HCT116 (cell line): ENCODE measurements at regions not wholly inside any gene's neighbourhood (a gene's known extent, or its start where the extent isn't known, plus 50 kb on each side); places are given as distances from the start of the nearest gene placed in this dataset.

Experiments used
- ATAC-seq: fragments of 200-7000 bp; cut with Tn5 transposase; 2 replicates; pipeline ENCODE4 v1.9.1; 2020; ENCODE audit warnings: mild to moderate bottlenecking, moderate library complexity
- BruUV-seq: library from RNA; stranded (reverse); fragments of 400-500 nt; replicated peaks from 2 replicates; lab custom pipeline; 2021; lab: Mats Ljungman, UMichigan
- CTCF ChIA-PET: fragments of 300-600 bp; sonication (Branson Sonifier 250); formaldehyde crosslinking; loops from one replicate; lab custom pipeline; 2021; ENCODE audit warnings: antibody characterized with exemption; lab: Charles Lee
- POLR2A ChIA-PET: fragments of 300-600, 350-600 bp; sonication (Branson Sonifier 250); formaldehyde crosslinking; loops from one replicate; lab custom pipeline; 2021; ENCODE audit warnings: antibody characterized with exemption; lab: Charles Lee
- RAD21 ChIA-PET, 2 experiments: fragments of 300-600 bp; sonication (Branson Sonifier 250); formaldehyde crosslinking; loops; one replicate each; lab custom pipeline; 2023; ENCODE audit warnings: low total read pairs in 2 of 2; ENCODE audit not compliant: uncharacterized antibody in 2 of 2, unreplicated experiment in 2 of 2, low non-redundant PET in 1 of 2; lab: Charles Lee
- DNase-seq: peaks from one replicate; pipeline ENCODE4 v3.0.0-alpha.2; 2010; ENCODE audit warnings: low read depth, low spot score
- H2AFZ ChIP-seq: fragments of 200-600 bp; shearing (Covaris generic), sonication (generic); 2 replicates; pipeline ENCODE4 v1.6.1; 2017; ENCODE audit warnings: low read depth, mixed run types, mixed read lengths, antibody characterized with exemption, low read length; ENCODE audit not compliant: poor library complexity, severe bottlenecking
- H3K27ac ChIP-seq: 2 replicates; pipeline ENCODE4 v1.5.1; 2012; ENCODE audit warnings: low read depth, low read length
- H3K27me3 ChIP-seq: fragments of 200-600 bp; sonication (generic); 2 replicates; pipeline ENCODE4 v1.6.1; 2016; ENCODE audit warnings: mixed run types, low read length, mixed read lengths; ENCODE audit not compliant: insufficient read depth
- H3K36me3 ChIP-seq, 2 experiments: fragments of 200-500 bp in 1 of 2; fragments of 200-600 bp in 1 of 2; sonication (Bioruptor generic) in 1 of 2; sonication (generic) in 1 of 2; 2 replicates each; pipeline versions ENCODE4 v1.5.1 to v1.6.1; 2014 to 2016; ENCODE audit warnings: low read length in 2 of 2, inconsistent platforms in 1 of 2, mixed read lengths in 1 of 2, mixed run types in 1 of 2; ENCODE audit not compliant: insufficient read depth in 2 of 2, control insufficient read depth in 1 of 2
- H3K4me1 ChIP-seq, 2 experiments: fragments of 200-600 bp in 1 of 2; sonication (generic) in 1 of 2; 2 replicates each; pipeline versions ENCODE4 v1.5.1 to v1.6.1; 2012 to 2017; ENCODE audit warnings: low read length in 2 of 2, inconsistent platforms in 1 of 2, mild to moderate bottlenecking in 1 of 2, mixed read lengths in 1 of 2, mixed run types in 1 of 2, moderate library complexity in 1 of 2; ENCODE audit not compliant: insufficient read depth in 2 of 2, control insufficient read depth in 1 of 2
- H3K4me2 ChIP-seq: fragments of 200-600 bp; sonication (generic); 2 replicates; pipeline ENCODE4 v1.6.1; 2017; ENCODE audit warnings: mixed run types, low read length, mixed read lengths
- H3K4me3 ChIP-seq, 2 experiments: fragments of 200-600 bp in 1 of 2; sonication (generic) in 1 of 2; replicated peaks in 1 of 2; 2 replicates each; pipeline ENCODE4 v1.5.1; 2011 to 2016; ENCODE audit warnings: low read length in 2 of 2, control low read depth in 1 of 2, low read depth in 1 of 2, mild to moderate bottlenecking in 1 of 2, mixed read lengths in 1 of 2, mixed run types in 1 of 2
- H3K79me2 ChIP-seq: fragments of 200-600 bp; sonication (generic); 2 replicates; pipeline ENCODE4 v1.6.1; 2017; ENCODE audit warnings: mild to moderate bottlenecking, mixed run types, low read length, moderate library complexity, mixed read lengths; ENCODE audit not compliant: insufficient read depth
- H3K9ac ChIP-seq: fragments of 200-600 bp; sonication (generic); 2 replicates; pipeline ENCODE4 v1.6.1; 2016; ENCODE audit warnings: low read length, mixed read lengths
- H3K9me2 ChIP-seq: fragments of 200-600 bp; sonication (generic), shearing (Covaris generic); 2 replicates; pipeline ENCODE4 v1.6.1; 2017; ENCODE audit warnings: mixed run types, mild to moderate bottlenecking, moderate library complexity; ENCODE audit not compliant: insufficient read depth
- H3K9me3 ChIP-seq, 2 experiments: fragments of 200-500 bp in 1 of 2; fragments of 200-600 bp in 1 of 2; sonication (Bioruptor generic) in 1 of 2; sonication (generic) in 1 of 2; 2 replicates each; pipeline ENCODE4 v1.6.1; 2014 to 2017; ENCODE audit warnings: low read length in 2 of 2, mixed read lengths in 2 of 2, inconsistent platforms in 1 of 2, low read depth in 1 of 2, mild to moderate bottlenecking in 1 of 2, mixed run types in 1 of 2, moderate library complexity in 1 of 2; ENCODE audit not compliant: control insufficient read depth in 1 of 2, insufficient read depth in 1 of 2
- H4K20me1 ChIP-seq: fragments of 200-600 bp; sonication (generic), shearing (Covaris generic); 2 replicates; pipeline ENCODE4 v1.6.1; 2017; ENCODE audit warnings: mixed run types, mild to moderate bottlenecking, moderate library complexity; ENCODE audit not compliant: insufficient read depth
- ATF3 ChIP-seq: IDR thresholded peaks from 2 replicates; pipeline ENCODE4 v1.6.1; 2012
- CBX3 ChIP-seq: IDR thresholded peaks from 2 replicates; pipeline ENCODE4 v1.6.1; 2012; ENCODE audit warnings: low read depth
- CEBPB ChIP-seq: IDR thresholded peaks from 2 replicates; pipeline ENCODE4 v1.6.1; 2012; ENCODE audit warnings: low read depth
- EGR1 ChIP-seq: IDR thresholded peaks from 2 replicates; pipeline ENCODE4 v1.6.1; 2012; ENCODE audit warnings: low read depth
- EZH2phosphoT487 ChIP-seq: fragments of 200-600 bp; IDR thresholded peaks from 2 replicates; pipeline ENCODE4 v1.6.1; 2018; ENCODE audit warnings: antibody characterized with exemption, borderline replicate concordance
- FOSL1 ChIP-seq: IDR thresholded peaks from 2 replicates; pipeline ENCODE4 v1.6.1; 2012; ENCODE audit warnings: low read depth
- MAX ChIP-seq: IDR thresholded peaks from 2 replicates; pipeline ENCODE4 v1.6.1; 2012
- POLR2AphosphoS5 ChIP-seq: IDR thresholded peaks from 2 replicates; pipeline ENCODE4 v1.6.1; 2011; ENCODE audit warnings: mild to moderate bottlenecking, low read depth, low read length, moderate library complexity
- SP1 ChIP-seq: IDR thresholded peaks from 2 replicates; pipeline ENCODE4 v1.6.1; 2012; ENCODE audit warnings: low read depth
- SRF ChIP-seq: IDR thresholded peaks from 2 replicates; pipeline ENCODE4 v1.6.1; 2012; ENCODE audit warnings: low read depth
- TCF7L2 ChIP-seq: IDR thresholded peaks from 2 replicates; pipeline ENCODE4 v1.7.0; 2011; ENCODE audit warnings: borderline replicate concordance, inconsistent platforms; ENCODE audit not compliant: insufficient read depth, insufficient read length; ENCODE audit errors: extremely low read depth
- YY1 ChIP-seq: IDR thresholded peaks from 2 replicates; pipeline ENCODE4 v1.6.1; 2011; ENCODE audit warnings: low read length, low read depth, moderate library complexity, mild to moderate bottlenecking; ENCODE audit not compliant: insufficient replicate concordance; ENCODE audit errors: extremely low read depth
- ZBTB33 ChIP-seq: IDR thresholded peaks from 2 replicates; pipeline ENCODE4 v1.6.1; 2011; ENCODE audit warnings: mild to moderate bottlenecking, low read length, moderate library complexity; ENCODE audit not compliant: insufficient replicate concordance; ENCODE audit errors: extremely low read depth
- ZFX ChIP-seq: fragments of 450-650 bp; IDR thresholded peaks from 2 replicates; pipeline ENCODE4 v1.6.1; 2017
- ZNF274 ChIP-seq: fragments of 200-500 bp; sonication (Bioruptor generic); IDR thresholded peaks from 2 replicates; pipeline ENCODE4 v1.6.1; 2014; ENCODE audit warnings: mild to moderate bottlenecking, low read depth, low read length, inconsistent platforms
- intact Hi-C: fragments of 100-400 bp; cut with micrococcal nuclease; formaldehyde crosslinking; loops from 2 replicates; pipeline ENCODE4 v1.10.0; 2022

GRCh38 chrX:40389555-40389954 is 191.2 kb upstream of the ATP6AP2 start:
- no peaks in the 10 kb centered on the region for H3K27me3 ChIP-seq
- TF ChIP-seq EZH2phosphoT487: no peak
- TF ChIP-seq MAX: no peak
- TF ChIP-seq ZBTB33: no peak
- TF ChIP-seq CBX3: no peak
- no peak for TF ChIP-seq SP1
- no peak for TF ChIP-seq EGR1
- no peak for TF ChIP-seq YY1
- no peak for TF ChIP-seq ZNF274
- TF ChIP-seq ATF3: no peak
- no peak for TF ChIP-seq FOSL1
- no peak for TF ChIP-seq SRF
- TF ChIP-seq POLR2AphosphoS5: no peak
- TF ChIP-seq ZFX: no peak
- no peak for TF ChIP-seq CEBPB
- no peak for TF ChIP-seq TCF7L2
- ATAC-seq: no peak
- no peak overlapping the region for H2AFZ ChIP-seq
- ChIA-PET POLR2A (no interaction called here), RAD21 (no interaction called here), CTCF (no interaction called here)
- no peak overlapping the region for H3K9ac ChIP-seq
- H3K9me3 ChIP-seq: no peaks in the 10 kb centered on the region
- intact Hi-C loops: no loop called here
- no peak overlapping the region for H3K27ac ChIP-seq
- no peaks in the 10 kb centered on the region for H3K9me2 ChIP-seq
- no peaks in the 10 kb centered on the region for H4K20me1 ChIP-seq
- BruUV-seq: no TSS peak
- no peak overlapping the region for H3K4me2 ChIP-seq
- H3K4me3 ChIP-seq: no peak overlapping the region
- DNase-seq: no peak
- no peaks in the 10 kb centered on the region for H3K36me3 ChIP-seq
- no peaks in the 10 kb centered on the region for H3K4me1 ChIP-seq
- no peaks in the 10 kb centered on the region for H3K79me2 ChIP-seq
